GM03348 (cell line): ENCODE measurements at regions not wholly inside any gene's neighbourhood (a gene's known extent, or its start where the extent isn't known, plus 50 kb on each side); places are given as distances from the start of the nearest gene placed in this dataset.
A peak's percentile ranks its signal among the peaks of the same experiment; 100 is the strongest.

Source experiments
- DNase-seq: peaks from one replicate; pipeline ENCODE4 v3.0.0; 2012; ENCODE audit warnings: low spot score

DNA sequence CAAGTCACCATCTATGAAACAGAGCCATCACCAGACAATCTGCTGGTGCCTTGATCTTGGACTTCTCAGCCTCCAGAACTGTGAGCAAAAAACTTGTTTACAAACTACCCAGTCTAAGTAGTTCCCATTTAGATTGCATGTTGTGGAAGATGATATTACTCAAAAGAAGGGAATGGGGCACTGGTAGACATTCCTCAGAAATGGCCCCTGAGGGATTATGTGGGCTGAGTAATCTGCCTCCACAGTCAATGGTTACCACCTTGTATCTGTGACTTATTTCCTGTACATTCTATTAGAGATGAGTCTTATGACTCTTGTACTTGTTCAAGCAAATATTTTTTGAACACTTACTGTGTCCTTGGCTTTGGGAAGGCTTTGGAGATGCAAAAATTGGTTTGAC is 160.4 kb downstream of the NUP35 start:
- peak; percentile 20 for DNase-seq

DNA sequence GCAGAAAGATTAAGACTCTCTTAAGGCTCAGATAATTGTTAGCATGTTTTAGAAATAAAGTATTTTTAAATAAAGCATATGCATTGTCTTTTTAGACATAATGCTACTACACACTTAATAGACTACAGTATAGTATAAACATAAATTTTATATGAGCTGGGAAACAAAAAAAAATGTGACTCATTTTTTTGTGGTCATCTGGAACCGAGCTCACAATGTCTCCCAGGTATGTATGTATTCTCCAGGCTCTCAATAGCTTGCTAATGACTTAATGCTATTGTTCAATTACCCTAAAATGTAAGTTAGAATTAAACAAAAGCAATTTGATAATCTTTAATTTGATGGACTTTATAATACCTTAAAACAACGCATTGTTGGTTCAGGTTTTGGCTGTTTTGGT is 167.2 kb downstream of the NUP35 start:
- no peak for DNase-seq

DNA sequence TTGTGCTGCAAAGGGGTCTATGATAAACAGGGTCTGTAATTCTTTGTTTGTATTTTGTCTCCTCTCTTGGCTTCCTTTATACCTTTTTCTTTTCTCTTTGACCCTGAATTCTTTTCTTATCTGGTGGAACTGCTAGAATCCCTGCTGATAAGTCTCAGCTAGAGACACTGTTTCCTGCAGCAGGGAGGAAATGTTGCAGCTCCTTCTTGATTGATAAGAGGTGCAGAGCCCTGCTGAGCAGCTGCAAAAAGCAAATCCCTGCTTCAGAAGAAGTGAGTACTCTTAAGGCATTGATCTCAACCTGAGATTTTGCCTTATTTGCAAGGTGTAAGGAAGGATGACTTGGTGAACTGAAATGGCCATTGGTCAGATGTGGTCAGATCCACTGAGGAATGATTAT is 167.8 kb downstream of the NUP35 start:
- DNase-seq: no peak

DNA sequence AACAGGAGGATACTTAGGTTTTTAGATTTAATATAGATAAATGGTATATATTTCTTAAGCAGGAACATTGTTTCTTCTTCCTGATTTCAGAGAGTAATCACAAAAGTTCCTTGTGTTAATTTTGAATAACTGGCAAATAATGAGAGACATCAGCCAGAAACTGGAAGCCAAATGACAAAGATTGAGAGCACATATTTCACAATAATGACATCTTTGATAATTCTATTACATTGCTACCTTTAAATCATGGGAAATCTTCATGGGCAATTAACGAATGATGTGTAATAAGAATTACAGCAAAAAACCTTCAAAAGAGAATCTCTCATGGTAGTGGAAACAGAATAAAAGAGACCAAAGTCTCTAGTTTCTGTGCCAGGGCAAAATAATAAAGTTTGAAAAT is 215.1 kb downstream of the NUP35 start:
- no peak for DNase-seq

DNA sequence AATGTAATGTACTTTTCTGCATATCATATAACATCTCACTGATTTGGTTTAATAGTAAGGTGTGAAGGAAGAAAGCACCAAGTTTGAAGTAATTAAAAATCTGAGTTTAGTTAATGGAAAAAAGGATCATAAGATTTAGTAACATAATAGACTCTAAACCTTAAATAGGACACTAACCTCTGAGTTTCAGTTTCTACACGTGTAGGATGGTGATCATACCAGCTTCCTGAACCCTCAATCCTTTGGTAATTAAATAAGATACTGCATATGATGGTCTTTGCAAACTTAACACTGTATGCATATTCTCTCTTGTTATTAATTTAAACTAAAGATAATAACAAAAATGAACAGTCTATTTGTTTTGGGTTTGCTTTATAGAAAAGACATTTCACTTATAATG is 216.8 kb downstream of the NUP35 start:
- DNase-seq: no peak

DNA sequence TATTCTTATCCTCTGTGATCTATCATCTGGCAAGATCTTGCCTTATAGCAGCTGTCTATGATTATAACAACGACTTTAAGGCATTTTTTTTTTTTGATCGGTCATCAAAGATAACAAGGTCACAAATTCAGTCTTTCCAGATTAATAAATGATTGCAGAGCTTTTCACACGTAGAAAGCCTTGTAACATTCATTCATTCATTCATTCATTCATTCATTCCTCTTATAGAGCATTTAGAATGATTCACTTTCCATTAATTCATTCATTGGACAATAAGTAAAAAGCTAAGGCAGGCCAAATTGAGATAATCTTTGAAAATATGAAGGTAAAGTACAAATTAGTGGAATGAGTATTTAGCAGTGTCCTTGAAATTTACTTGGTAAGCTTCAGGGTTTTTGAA is 223.7 kb downstream of the NUP35 start:
- DNase-seq: no peak

DNA sequence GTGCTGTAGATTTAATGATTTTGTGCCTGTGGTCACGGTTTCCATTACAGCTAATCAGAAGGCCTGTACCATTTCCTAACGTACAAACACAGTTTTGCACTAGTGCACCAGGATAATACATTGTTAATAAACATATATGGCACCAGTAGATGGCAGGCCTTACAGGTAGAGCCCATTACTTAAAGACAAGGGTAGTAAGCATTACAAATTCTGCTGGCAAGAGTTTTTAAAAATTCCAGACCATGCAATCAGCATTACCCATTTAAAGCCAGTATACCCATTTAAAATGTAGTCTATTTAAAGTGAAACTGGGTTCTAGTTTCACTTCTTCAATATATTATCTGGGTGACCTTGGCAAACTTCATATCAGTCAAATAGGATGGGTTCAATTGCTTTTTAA is 224.2 kb downstream of the NUP35 start:
- no peak for DNase-seq

DNA sequence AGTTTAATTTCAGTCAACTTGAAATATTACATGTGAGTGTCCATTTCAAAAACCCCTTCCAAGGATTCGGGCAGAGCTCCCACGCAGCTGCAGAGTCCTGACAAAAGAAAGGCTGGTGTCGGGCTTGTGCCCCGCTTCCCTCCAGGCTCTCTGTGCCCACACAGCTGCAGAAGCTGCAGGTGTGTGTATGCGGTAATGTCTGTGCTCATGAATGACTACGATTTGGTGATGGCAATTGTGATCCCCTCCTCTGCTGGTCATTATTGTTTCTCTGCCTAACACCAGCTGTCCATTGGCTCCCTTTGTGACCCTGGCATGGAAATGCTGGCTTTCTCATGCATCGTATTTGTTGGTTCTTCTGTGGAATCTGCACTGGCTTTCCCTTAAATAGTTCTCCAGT is 224.8 kb downstream of the NUP35 start:
- DNase-seq: no peak

DNA sequence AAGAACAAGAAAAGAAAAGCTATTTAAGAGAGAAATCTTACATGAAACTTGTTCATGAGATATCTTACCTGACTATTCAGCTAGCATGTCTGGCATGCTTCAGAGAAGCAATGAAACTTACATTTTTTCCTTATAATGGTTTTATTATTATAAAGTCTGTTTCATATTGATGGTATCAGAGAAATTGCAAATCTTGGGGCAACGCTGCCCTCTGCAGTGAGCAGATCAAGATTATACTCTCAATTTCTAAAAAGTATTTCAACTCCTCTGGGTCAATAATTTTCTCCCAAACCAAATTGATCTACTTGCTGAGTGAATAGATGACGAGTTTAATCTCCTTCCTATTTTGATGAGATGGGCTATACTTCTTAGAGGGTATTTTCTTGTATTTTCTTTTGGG is 235.6 kb downstream of the NUP35 start:
- DNase-seq: peak; percentile 7

DNA sequence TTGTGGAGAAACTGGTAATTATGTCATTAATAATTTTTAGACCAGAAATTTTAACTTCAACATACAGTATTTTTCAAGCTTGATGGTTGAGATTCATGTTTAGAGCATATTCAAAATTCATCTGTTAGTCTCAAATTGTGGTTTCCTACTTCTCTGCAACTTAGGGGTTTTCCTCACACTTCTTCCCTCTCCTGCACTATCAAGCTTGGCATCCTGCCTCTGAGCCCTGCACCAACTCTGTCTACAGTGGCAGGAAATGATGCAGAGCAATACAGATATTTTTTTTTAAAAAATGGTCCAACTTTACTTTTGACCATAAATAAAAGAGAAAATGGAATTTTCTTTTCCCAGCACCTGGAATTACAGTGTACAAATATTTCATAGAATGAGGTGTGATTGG is 247.3 kb downstream of the NUP35 start:
- DNase-seq: no peak

DNA sequence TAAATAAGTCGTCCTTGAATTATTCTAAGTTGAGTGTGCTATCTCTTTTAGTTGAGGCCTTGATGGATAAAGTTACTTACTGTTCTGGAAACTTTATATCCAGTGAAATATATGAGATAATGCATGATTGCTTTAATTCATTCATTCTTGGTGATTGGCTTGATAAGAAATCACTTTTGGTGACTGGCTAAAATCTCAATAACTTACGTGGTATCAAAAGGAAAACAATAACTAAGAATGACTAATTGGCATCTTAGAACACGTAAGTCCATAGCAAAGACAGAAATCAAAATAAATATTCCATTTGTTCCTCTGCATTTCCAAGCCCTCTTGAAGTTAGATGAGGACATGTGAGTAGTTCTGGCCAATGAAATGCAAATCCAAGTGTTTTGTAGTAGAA is 251.6 kb downstream of the NUP35 start:
- no peak for DNase-seq

DNA sequence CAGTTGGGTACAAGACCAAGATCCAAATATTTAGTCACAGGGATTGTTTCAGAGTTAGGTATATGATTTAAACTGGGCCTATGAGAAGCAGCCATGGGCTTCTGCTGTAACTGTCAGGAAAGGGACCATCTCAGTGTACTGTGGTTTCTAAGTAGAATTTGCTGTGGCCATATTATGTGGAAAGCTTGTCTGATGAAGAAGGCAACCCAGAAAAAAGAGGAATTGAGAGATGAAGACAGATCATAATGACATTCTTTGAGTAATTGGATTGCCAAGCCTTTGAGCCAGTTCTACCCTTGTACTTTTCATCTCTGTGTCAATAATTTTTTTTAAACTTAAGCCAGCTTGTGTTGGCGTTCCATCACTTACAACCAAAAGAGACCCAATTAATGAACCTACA is 259.6 kb downstream of the NUP35 start:
- DNase-seq: no peak

DNA sequence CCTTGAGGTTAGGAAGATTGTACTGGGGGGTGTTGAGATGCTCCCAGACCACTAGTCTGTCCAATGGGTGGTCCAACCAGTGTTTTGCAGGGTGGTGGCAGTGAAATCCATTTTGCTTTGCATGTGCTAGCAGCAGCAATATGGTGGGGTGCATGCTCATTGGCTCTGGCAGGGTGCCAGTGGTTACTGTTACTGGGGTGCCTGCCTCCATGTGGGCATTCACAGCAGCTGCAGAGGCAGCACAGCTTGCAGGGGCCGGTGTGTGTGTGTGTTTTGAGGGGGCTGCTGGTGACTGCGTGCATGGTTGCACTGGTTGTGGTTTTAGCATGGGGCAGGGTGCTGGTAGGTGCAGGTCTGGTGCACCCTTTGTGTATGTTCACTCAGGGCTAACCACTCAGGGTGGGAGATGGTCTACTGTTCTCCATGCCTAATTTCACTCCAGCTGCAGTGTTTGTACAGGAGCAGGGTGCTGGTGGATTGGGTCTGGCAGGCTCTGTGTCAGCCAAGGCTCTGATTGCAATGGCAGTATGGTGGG is 265.4 kb downstream of the NUP35 start:
- no peak for DNase-seq

DNA sequence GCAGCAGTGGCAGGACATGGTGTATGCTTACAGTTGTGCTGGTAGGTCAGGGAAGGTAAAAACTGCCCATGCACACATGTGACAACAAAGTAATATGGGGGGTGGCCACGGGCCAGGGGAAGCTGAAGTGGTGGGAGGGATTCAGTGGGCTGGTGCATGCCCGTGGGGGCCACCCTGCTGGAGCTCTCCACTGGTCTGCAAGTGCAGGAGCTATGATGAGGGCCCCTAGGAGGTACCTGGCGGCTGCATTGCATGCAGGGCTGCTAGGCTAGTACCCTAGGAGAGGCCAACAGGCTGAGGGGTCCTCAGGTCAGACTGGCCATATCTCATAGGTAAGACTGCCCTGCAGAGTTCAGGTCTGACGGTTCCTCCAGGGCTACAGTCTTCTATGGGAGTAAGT is 265.9 kb downstream of the NUP35 start:
- no peak for DNase-seq

DNA sequence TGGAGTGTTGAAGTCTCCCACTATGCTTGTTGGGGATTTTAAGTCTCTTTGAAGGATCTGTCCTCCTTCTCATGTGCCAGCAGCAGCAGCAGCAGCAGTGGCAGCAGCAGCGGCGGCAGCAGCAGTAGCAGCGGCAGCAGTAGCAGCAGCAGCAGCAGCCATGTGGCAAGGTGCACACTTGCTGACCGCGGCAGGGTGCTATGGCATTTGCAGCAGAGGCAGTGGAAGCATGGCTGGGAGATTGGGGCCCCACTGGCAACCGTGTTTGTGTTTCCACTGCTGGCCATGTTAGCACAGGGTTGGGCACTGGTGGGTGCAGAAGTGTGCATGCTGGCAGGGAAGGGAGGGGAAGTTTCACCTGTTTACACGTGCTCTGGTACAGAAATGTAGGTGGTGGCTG is 280.1 kb downstream of the NUP35 start:
- DNase-seq: no peak

DNA sequence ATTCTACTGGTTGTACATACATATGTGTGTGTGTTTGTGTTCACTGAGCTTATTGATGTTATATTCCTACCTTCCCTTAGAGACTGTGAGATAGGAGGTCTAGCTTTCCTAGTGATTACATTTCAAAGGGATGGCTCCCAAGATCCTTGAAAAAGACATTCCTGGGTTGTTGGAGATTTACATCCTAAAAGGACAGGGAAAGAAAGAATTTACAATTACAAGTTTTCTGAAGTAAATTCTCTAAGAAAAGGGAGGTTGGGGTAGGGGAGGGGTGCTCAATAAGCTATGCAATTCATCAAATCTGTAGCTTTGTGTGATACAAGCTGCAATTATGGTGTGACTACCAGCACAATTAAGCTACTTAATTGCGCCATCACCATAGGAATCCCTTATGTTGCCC is 284.3 kb downstream of the NUP35 start:
- no peak for DNase-seq

DNA sequence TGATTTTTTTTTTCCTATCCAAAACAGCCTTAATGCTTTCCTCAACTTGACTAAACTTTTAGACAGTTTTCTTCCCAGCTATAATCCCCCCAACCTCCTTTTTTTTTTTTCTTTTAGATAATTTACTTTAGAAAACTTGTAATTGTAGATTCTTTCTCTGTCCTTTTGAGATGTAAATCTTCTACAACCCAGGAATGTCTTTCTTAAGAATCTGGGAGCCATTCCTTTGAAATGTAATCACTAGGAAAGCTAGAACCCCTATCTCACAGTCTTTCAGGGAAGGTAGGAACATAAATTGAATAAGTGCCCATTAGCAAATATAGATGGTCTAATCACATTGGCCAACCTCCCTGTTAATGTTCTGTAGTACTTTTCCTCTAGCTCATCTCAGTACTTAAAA is 285.4 kb downstream of the NUP35 start:
- DNase-seq: no peak

DNA sequence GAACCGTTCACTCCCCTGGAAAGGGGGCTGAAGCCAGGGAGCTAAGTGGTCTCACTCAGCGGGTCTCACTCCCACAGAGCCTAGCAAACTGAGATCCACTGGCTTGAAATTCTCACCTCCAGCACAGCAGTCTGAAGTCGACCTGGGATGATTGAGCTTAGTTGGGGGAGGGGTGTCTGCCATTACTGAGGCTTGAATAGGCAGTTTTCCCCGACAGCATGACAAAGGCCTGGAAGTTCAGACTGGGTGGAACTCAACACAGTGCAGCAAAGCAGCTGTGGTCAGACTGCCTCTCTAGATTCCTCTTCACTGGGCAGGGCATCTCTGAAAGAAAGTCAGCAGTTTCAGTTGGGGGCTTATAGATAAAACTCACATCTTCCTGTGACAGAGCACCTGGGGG is 292.5 kb downstream of the NUP35 start:
- DNase-seq: no peak

DNA sequence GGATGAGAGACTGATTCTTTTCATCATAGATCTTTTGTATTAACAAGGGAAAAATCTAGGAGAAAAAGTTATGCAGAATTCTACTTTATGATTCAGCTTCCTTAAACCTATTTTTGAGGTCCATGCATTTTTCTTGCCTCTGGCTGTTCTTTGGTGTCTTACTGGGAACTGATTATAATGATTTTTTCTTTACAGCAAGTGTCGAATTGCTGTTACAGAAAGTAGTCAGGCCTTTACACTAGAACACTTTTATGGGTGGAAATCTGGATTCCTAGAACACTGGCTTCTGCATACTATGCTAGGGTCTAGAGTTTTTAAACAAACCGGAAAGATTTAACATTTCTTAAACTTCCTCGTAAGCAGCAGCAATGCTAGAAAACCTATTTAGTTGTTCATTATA is 302.6 kb downstream of the NUP35 start:
- no peak for DNase-seq

DNA sequence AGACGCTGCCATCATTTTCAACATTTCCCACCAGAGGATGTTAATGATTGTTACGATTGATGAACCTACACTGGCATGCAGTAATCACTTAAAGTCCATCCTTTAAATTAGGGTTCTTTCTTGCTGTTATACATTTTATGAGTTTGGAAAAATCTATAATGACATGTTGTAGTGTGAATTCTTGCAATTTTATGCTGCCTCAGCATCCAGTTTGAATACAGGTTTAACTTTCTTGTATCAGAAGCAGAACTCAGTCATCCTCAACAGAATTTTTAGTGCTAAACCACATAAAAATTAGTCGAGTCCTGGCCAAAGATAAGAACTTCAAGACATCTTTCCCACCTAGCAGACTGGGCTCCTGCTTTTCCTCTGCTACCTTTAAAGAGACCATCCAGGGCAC is 303.3 kb downstream of the NUP35 start:
- no peak for DNase-seq

DNA sequence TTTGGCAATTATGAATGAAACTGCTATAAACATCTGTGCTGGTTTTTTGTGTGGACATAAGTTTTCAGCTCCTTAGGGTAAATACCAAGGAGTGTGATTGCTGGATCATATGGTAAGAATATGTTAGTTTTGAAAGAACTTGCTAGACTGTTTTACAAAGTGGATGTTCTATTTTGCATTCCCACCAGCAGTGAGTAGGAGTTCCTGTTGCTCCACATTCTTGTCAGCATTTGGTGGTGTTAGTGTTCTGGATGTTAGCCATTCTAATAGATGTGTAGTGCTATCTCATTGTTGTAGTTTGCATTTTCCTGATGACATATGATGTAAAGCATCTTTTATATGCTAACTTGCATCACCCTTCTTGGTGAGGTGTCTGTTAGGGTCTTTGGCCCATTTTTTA is 304.6 kb downstream of the NUP35 start:
- DNase-seq: no peak

DNA sequence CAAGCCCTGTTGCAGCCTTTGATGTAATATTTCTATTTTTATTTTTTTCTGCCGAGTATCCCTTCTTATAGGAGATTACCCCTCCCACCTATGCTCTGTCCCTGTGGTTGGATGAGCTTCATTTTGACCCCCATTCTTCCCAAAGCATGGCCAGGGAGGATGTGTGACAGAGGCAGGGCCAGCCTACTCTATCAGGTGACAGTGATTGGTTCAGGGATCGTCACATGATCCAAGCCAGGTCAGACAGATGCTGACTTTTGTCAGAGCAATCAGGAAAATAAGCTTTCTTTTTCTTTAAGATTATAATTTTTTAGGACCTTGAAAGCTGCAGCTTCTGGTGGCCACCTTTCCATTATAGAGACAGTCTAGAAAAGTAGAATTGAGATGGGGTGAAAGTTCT is 314.3 kb downstream of the NUP35 start:
- DNase-seq: no peak

DNA sequence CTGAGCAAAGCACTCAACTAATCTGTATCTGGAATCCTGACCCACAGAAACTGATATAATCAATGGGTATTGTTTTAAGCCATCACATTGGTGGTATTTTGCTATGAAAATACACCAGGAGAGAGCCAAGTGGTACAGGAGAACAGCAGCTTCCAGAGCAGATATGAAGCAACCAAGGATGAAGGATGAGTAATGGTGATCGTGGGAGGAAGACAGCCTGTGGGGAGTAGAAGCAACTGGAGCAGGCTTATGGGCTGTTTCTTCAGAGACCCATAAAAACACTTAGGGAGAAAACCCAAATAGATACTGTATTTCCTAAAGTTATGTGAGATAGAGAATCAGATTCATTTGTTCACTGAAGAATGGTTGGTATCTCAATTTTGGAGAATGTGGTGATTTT is 330.8 kb downstream of the NUP35 start:
- DNase-seq: no peak

DNA sequence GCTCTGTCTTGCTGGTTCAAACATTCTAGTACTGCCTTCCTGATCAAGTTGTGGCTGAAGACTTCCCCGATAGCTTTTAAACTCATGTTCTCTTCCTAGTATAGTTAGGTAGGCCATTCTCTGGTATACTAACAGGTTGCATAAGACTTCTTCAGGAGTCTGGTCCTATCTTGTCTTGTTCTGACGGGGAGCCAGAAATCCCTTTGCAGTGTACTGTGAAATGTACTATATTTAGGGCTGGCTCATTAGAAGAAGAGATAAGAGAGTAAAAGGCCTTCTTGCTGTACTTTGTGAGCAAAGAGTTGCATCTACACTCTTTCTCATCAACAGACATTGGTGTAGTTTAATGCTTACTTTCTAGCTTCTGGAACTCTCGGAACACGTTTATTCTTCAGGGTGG is 331.9 kb downstream of the NUP35 start:
- no peak for DNase-seq

DNA sequence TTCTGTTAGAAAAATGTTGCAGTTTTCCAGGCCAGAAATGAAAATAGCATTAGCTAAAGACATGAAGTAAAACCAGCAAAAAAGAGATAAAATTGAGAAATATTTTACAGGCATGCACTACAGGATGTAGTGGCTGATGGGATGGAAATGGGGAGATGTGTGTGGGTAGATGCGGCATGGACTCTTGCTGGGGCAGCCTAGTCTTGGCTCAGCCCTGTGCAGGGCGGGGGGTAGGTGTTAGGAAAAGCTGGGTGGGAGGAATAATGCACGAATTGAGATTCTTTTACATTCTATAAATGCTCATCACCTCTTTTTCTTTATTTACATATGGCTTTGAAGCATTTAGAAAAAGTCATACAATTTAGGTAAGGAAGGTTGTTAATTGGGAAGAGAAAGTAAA is 334.2 kb downstream of the NUP35 start:
- DNase-seq: no peak
